AG09319 (cell line): ENCODE measurements at regions not wholly inside any gene's neighbourhood (a gene's known extent, or its start where the extent isn't known, plus 50 kb on each side); places are given as distances from the start of the nearest gene placed in this dataset.

Source experiments
- DNase-seq: peaks from one replicate; pipeline ENCODE4 v3.0.0-alpha.2; 2010; ENCODE audit warnings: low read depth; ENCODE audit errors: extremely low read depth
- TF ChIP-seq, protein P1 (sequence below): IDR thresholded peaks from 2 replicates; pipeline ENCODE4 v1.5.1; 2011; ENCODE audit warnings: low read depth, mild to moderate bottlenecking, inconsistent platforms, low read length, moderate library complexity

DNA sequence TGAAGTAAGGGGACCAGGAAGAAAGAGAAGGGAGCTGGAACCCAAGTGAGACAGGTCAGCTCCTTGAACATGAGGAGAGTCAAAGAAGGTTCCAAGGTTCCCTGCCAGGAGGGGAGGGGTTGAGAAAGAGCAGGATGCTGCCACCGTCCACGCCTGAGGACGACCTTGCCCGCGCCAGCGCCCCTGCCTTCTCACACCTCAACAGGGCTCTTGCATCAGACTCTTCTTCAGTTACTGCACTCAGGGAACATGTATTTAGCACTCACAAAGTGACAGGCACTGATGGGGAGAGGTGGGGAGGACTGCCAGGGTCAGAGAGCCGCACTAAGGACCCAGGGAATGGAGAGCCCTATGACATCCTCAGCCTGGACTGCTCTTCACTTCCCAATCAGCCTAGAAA lies 102.1 kb upstream of the NUDT4 start:
- TF ChIP-seq, protein P1, sequence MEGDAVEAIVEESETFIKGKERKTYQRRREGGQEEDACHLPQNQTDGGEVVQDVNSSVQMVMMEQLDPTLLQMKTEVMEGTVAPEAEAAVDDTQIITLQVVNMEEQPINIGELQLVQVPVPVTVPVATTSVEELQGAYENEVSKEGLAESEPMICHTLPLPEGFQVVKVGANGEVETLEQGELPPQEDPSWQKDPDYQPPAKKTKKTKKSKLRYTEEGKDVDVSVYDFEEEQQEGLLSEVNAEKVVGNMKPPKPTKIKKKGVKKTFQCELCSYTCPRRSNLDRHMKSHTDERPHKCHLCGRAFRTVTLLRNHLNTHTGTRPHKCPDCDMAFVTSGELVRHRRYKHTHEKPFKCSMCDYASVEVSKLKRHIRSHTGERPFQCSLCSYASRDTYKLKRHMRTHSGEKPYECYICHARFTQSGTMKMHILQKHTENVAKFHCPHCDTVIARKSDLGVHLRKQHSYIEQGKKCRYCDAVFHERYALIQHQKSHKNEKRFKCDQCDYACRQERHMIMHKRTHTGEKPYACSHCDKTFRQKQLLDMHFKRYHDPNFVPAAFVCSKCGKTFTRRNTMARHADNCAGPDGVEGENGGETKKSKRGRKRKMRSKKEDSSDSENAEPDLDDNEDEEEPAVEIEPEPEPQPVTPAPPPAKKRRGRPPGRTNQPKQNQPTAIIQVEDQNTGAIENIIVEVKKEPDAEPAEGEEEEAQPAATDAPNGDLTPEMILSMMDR: no peak
- no peak for DNase-seq

DNA sequence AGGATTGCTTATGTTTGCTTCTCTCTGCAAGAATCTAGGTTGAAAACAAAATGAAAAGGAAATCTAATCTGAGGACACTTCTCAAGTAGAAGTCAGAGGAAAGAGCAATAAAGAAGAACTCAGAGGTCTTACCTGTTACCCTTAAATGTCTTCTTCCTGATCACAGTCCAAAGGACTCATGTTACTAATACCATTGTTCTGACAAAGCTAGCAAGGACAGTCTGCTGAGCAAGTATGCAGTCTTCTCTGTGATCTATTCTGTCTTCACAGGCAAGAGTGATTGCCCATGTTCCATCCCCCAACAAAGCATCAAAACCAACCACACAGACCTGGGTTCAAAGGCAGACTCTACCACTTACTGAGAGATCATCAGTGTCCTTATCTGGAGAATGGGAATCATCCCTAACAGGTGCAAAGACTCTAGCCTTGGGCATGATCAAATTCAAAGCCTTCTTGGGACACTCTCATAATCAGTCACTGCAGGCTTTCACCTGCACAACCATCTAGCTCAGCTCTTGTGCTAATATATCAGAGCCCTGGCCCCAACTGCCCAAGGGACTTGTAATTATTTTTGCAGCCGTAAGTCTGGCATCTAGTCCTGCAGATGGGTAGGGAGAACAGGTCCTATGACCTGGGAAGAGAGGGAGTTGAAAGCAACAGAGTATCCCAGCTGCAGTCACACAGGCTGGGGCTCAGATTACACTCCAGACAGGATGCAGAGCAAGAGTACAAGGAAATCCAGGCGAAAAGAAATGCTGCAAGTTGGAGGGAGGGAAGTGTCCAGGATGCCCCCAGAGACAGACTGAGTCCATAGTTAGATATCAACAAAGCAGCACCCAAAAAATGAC lies 97.9 kb upstream of the NUDT4 start:
- TF ChIP-seq, protein P1: no peak
- DNase-seq: no peak

GRCh38 chr12:93287149-93287548 lies 90.6 kb upstream of the NUDT4 start:
- TF ChIP-seq, protein P1: no peak
- no peak for DNase-seq

GRCh38 chr12:93288626-93289025 lies 89.1 kb upstream of the NUDT4 start:
- TF ChIP-seq, protein P1: no peak
- no peak for DNase-seq

- no peak for DNase-seq
- TF ChIP-seq, protein P1: no peak
These were observed 87.3 kb upstream of the NUDT4 start for GRCh38 chr12:93290391-93290790.

GRCh38 chr12:93292213-93292612 lies 85.5 kb upstream of the NUDT4 start:
- no peak for DNase-seq
- TF ChIP-seq, protein P1: no peak

DNA sequence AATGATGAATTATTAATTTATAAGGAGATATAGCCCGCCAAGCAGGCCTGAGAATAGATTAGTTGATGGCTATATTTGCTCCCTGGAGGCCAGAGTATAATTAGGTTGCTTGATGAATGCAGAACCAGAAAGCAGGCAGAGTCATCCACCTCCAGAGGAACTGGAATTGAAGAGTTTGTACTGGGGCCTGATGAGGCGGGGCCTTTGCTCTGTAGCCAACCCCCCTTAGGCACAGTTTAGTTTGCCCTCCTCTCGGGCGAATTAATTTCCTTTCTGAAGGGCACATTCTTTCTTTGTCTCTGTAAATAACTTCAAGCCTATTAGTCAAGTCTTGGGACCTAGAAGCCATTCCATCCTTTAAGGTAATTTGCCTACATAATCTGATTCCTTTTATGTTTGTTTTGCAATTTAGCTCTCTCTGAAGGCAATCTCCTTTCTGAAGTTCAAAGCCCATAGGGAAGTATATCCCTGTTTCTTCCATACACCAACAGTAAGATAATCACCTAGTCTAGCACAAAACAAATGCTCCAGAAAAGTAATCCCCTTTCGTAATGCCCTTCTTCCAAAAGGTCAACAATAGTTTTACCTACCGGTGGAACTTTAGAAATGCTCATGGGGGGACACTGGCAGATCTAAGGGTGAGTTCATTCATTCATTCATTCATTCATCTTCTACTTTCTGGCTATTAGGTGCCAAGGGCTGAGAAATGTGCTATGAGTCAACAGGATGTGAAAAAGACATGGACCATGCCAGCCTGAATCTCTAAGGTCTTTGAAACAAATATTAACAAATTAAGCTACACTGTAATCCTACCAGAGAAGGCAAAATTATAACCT lies 84.8 kb upstream of the NUDT4 start:
- DNase-seq: no peak
- TF ChIP-seq, protein P1: no peak
